Spleen (tissue), 7 donors: ENCODE measurements at regions not wholly inside any gene's neighbourhood (a gene's known extent, or its start where the extent isn't known, plus 50 kb on each side); places are given as distances from the start of the nearest gene placed in this dataset.

Source experiments
- CTCF ChIP-seq, 11 experiments: fragments of 200-600 bp in 7 of 11; fragments of 450-650 bp in 4 of 11; sonication (generic) in 4 of 11; IDR thresholded peaks in 8 of 11; conservative IDR thresholded peaks in 3 of 11; 1 replicate in 7 of 11; 2 replicates in 4 of 11; pipeline versions ENCODE4 v1.4.0 to v1.8.0; 2016 to 2021; ENCODE audit warnings: antibody characterized with exemption in 11 of 11, inconsistent platforms in 4 of 11, mild to moderate bottlenecking in 1 of 11
- POLR2A ChIP-seq, 3 donors: fragments of 450-650 bp; IDR thresholded peaks; one replicate each; pipeline ENCODE4 v1.5.1; 2017; ENCODE audit warnings: antibody characterized with exemption in 3 of 3, mild to moderate bottlenecking in 1 of 3
- POLR2AphosphoS5 ChIP-seq, 3 donors: sonication (generic); formaldehyde crosslinking; IDR thresholded peaks; one replicate each; pipeline ENCODE4 v1.5.1; 2017; ENCODE audit warnings: antibody characterized with exemption in 3 of 3
- donor health status: DM: no; HTN: no; CAD: no; lungs with moderate emphysema.
- donor health status: DM: no; HTN: no; CAD: no.
- donor health status: DM: no; HTN: no; CAD: no.

GRCh38 chr5:104418056-104418455 is 855.5 kb upstream of the NUDT12 start:
- TF ChIP-seq CTCF (IDR thresholded peaks at IDR 0.05 in 8 of 11, conservative IDR thresholded peaks at IDR 0.05 in 3 of 11): no peak
- TF ChIP-seq POLR2A (IDR thresholded peaks at IDR 0.05): no peak
- TF ChIP-seq POLR2AphosphoS5 (IDR thresholded peaks at IDR 0.05): no peak
